Mesothelial cell of epicardium (in vitro differentiated cells): ENCODE measurements at regions not wholly inside any gene's neighbourhood (a gene's known extent, or its start where the extent isn't known, plus 50 kb on each side); places are given as distances from the start of the nearest gene placed in this dataset.

Experiments
- DNase-seq, 2 experiments: peaks; one replicate each; pipeline ENCODE4 v3.0.0; 2021; ENCODE audit warnings: low spot score in 2 of 2; ENCODE audit not compliant: unreplicated experiment in 2 of 2
- H3K27ac Mint-ChIP-seq: 2 replicates; pipeline ENCODE4 v1.8.0; 2021; ENCODE audit warnings: mixed read lengths
- H3K27me3 Mint-ChIP-seq: 2 replicates; pipeline ENCODE4 v1.8.0; 2021; ENCODE audit warnings: low read depth, mixed read lengths
- H3K36me3 Mint-ChIP-seq: 2 replicates; pipeline ENCODE4 v1.8.0; 2021; ENCODE audit warnings: mixed read lengths
- H3K4me1 Mint-ChIP-seq: 2 replicates; pipeline ENCODE4 v1.8.0; 2021; ENCODE audit warnings: mixed read lengths
- H3K4me3 Mint-ChIP-seq: 2 replicates; pipeline ENCODE4 v1.8.0; 2021; ENCODE audit warnings: mild to moderate bottlenecking, moderate library complexity, mixed read lengths
- H3K9me3 Mint-ChIP-seq: 2 replicates; pipeline ENCODE4 v1.8.0; 2021; ENCODE audit warnings: mixed read lengths
- TF ChIP-seq, protein P1 (sequence below): fragments of 200-600 bp; sonication (generic); IDR thresholded peaks from one replicate; pipeline ENCODE4 v1.5.0; 2021; ENCODE audit warnings: antibody characterized with exemption; ENCODE audit not compliant: unreplicated experiment

DNA sequence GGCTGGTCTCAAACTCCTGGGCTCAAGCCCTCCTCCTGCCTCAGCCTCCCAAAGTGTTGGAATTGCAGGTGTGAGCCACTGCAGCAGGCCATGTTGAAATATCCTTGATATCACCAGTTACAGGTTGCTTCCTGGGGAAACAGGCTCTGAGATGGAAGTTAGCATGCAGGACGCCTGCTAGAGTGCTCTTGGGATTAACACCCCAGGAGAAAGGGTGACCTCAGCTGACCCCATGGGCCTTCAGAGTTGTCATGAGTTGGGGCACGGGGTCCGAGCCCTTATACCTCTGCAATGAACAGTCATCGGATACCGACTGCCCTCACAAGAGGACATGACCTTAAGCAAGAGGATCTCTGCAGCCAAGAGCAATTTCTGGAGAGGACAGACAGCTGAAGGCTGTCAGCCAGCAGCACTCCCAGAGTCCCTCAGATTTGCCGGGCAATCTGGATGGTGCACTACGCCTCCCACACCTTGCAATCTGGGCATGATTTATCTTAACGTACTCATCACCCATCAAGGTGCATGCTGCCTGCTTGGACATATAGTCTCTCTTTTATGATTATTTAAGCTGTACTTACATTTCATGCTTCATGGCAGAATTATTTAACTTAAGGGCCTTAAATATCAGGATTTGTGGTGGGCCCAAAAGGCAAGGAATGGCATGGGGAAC is 134.6 kb downstream of the ADSS2 start:
- H3K27me3 Mint-ChIP-seq = no peaks in the 10 kb centered on the region
- no peak overlapping the region for H3K4me3 Mint-ChIP-seq
- H3K4me1 Mint-ChIP-seq = peaks cover 8% of the 10 kb centered on the region
- no peaks in the 10 kb centered on the region for H3K9me3 Mint-ChIP-seq
- no peak for DNase-seq
- H3K36me3 Mint-ChIP-seq = no peaks in the 10 kb centered on the region
- H3K27ac Mint-ChIP-seq = no peak overlapping the region
- TF ChIP-seq, protein P1, sequence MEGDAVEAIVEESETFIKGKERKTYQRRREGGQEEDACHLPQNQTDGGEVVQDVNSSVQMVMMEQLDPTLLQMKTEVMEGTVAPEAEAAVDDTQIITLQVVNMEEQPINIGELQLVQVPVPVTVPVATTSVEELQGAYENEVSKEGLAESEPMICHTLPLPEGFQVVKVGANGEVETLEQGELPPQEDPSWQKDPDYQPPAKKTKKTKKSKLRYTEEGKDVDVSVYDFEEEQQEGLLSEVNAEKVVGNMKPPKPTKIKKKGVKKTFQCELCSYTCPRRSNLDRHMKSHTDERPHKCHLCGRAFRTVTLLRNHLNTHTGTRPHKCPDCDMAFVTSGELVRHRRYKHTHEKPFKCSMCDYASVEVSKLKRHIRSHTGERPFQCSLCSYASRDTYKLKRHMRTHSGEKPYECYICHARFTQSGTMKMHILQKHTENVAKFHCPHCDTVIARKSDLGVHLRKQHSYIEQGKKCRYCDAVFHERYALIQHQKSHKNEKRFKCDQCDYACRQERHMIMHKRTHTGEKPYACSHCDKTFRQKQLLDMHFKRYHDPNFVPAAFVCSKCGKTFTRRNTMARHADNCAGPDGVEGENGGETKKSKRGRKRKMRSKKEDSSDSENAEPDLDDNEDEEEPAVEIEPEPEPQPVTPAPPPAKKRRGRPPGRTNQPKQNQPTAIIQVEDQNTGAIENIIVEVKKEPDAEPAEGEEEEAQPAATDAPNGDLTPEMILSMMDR = no peak

DNA sequence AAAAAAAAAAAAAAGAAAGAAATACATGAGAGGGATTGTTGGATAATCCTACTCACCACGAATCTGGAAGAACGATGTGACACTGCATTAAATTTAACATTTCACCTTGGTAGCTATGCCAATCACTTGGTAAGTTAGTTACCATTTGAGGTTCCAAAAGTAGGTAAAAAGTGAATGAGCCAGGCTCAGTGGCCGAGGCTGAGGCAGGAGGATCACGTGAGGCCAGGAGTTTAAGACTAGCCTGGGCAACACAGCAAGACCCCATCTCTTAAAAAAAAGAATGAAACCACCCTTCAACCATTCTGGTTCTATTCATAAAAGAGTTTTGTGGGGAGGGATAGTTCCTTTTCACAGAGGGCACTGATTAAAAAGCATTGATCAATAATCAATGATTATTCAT is 133.6 kb downstream of the ADSS2 start:
- H3K4me3 Mint-ChIP-seq = no peak overlapping the region
- peaks cover 15% of the 10 kb centered on the region for H3K4me1 Mint-ChIP-seq
- H3K36me3 Mint-ChIP-seq = peaks cover 2% of the 10 kb centered on the region
- DNase-seq = no peak
- TF ChIP-seq, protein P1 = no peak
- peaks cover 4% of the 10 kb centered on the region for H3K9me3 Mint-ChIP-seq
- H3K27me3 Mint-ChIP-seq = no peaks in the 10 kb centered on the region
- no peak overlapping the region for H3K27ac Mint-ChIP-seq

DNA sequence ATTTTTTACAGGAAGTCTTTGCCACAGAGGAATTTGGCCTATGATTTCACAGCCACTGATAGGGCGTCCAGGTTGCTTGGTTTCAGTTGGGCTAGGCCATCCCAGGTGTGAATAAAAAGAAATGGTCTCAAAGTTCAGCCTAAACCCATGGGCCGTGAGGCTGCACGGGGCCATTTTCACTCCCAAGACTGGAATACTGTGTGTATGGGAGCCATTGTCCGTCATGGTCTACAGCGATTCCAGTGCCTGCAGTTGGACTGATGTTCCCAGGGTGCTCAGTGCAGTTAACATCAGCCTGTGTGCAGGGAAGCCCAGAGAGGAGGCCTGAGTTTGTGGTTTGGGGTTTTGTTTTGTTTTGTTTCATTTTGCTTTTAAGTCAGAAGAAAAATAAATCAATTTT is 133.2 kb downstream of the ADSS2 start:
- Mint-ChIP-seq H3K36me3 (peaks cover 2% of the 10 kb centered on the region), H3K27me3 (no peaks in the 10 kb centered on the region), H3K4me1 (peaks cover 18% of the 10 kb centered on the region), H3K4me3 (no peak overlapping the region), H3K27ac (no peak overlapping the region), H3K9me3 (peaks cover 4% of the 10 kb centered on the region)
- DNase-seq = no peak
- TF ChIP-seq, protein P1 = no peak

DNA sequence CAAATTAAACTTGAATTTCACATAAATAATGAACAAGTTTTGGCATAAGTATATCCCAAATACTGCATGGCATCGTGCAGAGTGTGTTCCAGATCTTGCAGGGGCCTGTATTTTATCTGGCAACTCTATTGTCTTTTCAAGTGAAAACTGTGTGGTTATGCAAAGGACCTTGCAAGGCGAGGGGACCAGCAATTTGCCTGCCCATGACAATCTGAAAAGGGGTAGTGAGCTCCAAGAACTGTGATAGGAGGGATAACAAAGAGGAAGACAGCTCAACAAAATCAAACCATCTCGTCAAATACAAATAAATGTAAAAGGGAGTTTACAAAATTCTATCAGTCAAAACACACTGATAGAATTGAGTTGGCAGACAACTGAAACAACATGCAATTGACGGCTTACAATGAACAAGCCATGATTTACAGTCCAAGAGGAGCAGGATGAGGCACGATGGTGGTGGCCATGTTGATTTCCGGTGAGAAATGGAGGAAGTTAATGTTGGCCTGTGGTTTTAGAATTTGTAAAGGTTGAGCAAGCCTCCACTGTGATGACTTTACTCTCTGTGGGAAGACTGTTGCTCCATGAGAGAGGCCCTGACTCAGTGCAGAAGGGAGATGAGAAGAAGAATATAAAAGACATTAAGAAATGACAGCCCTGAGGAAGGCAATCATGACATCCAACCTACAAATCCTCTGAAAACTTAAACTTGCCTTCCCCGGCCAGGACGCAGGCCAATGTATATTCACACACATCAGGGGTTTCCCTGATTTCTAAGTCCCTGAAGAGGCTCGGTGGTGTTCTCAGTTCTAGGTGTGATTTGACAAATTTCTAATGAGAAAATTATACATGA is 132.2 kb downstream of the ADSS2 start:
- H3K4me1 Mint-ChIP-seq = peaks cover 21% of the 10 kb centered on the region
- no peak overlapping the region for H3K4me3 Mint-ChIP-seq
- H3K36me3 Mint-ChIP-seq = peaks cover 2% of the 10 kb centered on the region
- H3K27ac Mint-ChIP-seq = no peak overlapping the region
- TF ChIP-seq, protein P1 = no peak
- no peak for DNase-seq
- peaks cover 4% of the 10 kb centered on the region for H3K9me3 Mint-ChIP-seq
- H3K27me3 Mint-ChIP-seq = no peaks in the 10 kb centered on the region

DNA sequence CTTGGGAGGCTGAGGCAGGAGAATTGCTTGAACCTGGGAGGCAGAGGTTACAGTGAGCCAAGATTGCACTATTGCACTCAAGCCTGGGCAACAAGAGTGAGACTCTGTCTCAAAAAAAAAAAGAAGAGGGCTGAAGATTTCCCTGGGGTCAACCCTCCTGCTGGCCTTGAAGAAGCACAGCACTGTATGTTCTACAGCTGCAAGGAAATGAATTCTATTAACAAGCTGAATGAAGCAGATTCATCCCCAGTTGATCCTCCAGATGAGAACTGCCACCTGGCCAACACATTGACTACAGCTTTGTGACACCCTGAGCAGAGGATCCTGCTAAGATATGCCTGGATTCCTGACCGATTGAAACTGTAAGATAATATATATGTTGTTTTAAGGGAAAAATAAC is 129.5 kb downstream of the ADSS2 start:
- H3K4me3 Mint-ChIP-seq = no peak overlapping the region
- peaks cover 13% of the 10 kb centered on the region for H3K4me1 Mint-ChIP-seq
- TF ChIP-seq, protein P1 = no peak
- peaks cover 14% of the 10 kb centered on the region for H3K9me3 Mint-ChIP-seq
- DNase-seq = no peak
- H3K27me3 Mint-ChIP-seq = no peaks in the 10 kb centered on the region
- H3K27ac Mint-ChIP-seq = peak overlapping the region; percentile 96
- H3K36me3 Mint-ChIP-seq = peaks cover 2% of the 10 kb centered on the region
